ENCODE measurements at regions not wholly inside any gene's neighbourhood (a gene's known extent, or its start where the extent isn't known, plus 50 kb on each side); places are given as distances from the start of the nearest gene placed in this dataset.

DNA sequence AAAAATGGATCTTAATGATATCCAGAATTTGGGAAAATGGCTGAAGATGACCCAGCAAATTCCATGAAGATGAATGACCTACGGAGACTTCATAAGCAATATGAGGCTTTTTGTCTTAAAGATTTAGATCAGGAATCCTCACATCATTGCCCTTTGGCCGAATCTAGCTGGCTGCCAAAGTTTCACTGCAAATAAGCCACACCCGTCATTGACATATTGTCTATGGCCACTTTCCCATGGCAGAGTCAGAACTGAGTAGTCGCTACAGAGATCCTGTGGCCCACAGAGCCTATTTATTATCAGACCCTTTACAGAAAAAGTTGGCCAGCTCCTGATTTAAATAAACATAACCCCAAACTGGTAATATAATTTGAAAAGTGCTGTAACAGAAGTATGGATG is 307.4 kb upstream of the RARB start:
- Histone ChIP-seq H3K9me3 (replicated peaks; ENCODE audit: control insufficient read depth, insufficient read depth, low read depth, low read length) (no peaks in the 10 kb centered on the region; the same call in 1 of the 2 replicates), H3K9ac (ENCODE audit: insufficient read depth in 1 of 2, low read depth in 2 of 2, low read length in 2 of 2) (no peak overlapping the region), H4K20me1 (replicated peaks; ENCODE audit: control insufficient read depth, insufficient read depth, low read length) (no peaks in the 10 kb centered on the region), H3K36me3 (ENCODE audit: control insufficient read depth, insufficient read depth, low read length) (no peaks in the 10 kb centered on the region), H2AFZ (ENCODE audit: low read depth, low read length) (no peak overlapping the region), H3K4me2 (ENCODE audit: insufficient read depth, low read length) (no peak overlapping the region), H3K27ac (ENCODE audit: extremely low read depth, low read depth, low read length) (no peak overlapping the region), H3K4me3 (no peak overlapping the region), H3K79me2 (ENCODE audit: control insufficient read depth, insufficient read depth, low read length) (no peaks in the 10 kb centered on the region), H3K4me1 (replicated peaks in 1 of 2; ENCODE audit: control insufficient read depth in 2 of 2, insufficient read depth in 2 of 2, low read length in 2 of 2) (no peaks in the 10 kb centered on the region), H3K9me1 (ENCODE audit: control insufficient read depth, insufficient read depth, low read length) (no peaks in the 10 kb centered on the region), H3K27me3 (ENCODE audit: control insufficient read depth in 2 of 2, insufficient read depth in 2 of 2, low read length in 2 of 2) (no peaks in the 10 kb centered on the region)
- TF ChIP-seq KLF6 (CRISPR knock-in tag; IDR thresholded peaks at IDR 0.05; ENCODE audit: borderline replicate concordance) (no peak), CBFA2T3 (IDR thresholded peaks at IDR 0.05) (no peak), LCOR (CRISPR knock-in tag; IDR thresholded peaks at IDR 0.05) (no peak), POLR2AphosphoS2 (IDR thresholded peaks at IDR 0.05; ENCODE audit: low read length) (no peak)
- TF ChIP-seq, protein P1, sequence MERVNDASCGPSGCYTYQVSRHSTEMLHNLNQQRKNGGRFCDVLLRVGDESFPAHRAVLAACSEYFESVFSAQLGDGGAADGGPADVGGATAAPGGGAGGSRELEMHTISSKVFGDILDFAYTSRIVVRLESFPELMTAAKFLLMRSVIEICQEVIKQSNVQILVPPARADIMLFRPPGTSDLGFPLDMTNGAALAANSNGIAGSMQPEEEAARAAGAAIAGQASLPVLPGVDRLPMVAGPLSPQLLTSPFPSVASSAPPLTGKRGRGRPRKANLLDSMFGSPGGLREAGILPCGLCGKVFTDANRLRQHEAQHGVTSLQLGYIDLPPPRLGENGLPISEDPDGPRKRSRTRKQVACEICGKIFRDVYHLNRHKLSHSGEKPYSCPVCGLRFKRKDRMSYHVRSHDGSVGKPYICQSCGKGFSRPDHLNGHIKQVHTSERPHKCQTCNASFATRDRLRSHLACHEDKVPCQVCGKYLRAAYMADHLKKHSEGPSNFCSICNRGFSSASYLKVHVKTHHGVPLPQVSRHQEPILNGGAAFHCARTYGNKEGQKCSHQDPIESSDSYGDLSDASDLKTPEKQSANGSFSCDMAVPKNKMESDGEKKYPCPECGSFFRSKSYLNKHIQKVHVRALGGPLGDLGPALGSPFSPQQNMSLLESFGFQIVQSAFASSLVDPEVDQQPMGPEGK (CRISPR knock-in tag; IDR thresholded peaks at IDR 0.05; ENCODE audit: borderline replicate concordance): no peak
- TF ChIP-seq, protein P2, sequence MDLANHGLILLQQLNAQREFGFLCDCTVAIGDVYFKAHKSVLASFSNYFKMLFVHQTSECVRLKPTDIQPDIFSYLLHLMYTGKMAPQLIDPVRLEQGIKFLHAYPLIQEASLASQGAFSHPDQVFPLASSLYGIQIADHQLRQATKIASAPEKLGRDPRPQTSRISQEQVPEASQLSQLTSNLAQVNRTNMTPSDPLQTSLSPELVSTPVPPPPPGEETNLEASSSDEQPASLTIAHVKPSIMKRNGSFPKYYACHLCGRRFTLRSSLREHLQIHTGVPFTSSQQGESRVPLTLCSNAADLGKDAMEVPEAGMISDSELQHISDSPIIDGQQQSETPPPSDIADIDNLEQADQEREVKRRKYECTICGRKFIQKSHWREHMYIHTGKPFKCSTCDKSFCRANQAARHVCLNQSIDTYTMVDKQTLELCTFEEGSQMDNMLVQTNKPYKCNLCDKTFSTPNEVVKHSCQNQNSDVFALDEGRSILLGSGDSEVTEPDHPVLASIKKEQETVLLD (IDR thresholded peaks at IDR 0.05): no peak
- TF ChIP-seq, protein P3, sequence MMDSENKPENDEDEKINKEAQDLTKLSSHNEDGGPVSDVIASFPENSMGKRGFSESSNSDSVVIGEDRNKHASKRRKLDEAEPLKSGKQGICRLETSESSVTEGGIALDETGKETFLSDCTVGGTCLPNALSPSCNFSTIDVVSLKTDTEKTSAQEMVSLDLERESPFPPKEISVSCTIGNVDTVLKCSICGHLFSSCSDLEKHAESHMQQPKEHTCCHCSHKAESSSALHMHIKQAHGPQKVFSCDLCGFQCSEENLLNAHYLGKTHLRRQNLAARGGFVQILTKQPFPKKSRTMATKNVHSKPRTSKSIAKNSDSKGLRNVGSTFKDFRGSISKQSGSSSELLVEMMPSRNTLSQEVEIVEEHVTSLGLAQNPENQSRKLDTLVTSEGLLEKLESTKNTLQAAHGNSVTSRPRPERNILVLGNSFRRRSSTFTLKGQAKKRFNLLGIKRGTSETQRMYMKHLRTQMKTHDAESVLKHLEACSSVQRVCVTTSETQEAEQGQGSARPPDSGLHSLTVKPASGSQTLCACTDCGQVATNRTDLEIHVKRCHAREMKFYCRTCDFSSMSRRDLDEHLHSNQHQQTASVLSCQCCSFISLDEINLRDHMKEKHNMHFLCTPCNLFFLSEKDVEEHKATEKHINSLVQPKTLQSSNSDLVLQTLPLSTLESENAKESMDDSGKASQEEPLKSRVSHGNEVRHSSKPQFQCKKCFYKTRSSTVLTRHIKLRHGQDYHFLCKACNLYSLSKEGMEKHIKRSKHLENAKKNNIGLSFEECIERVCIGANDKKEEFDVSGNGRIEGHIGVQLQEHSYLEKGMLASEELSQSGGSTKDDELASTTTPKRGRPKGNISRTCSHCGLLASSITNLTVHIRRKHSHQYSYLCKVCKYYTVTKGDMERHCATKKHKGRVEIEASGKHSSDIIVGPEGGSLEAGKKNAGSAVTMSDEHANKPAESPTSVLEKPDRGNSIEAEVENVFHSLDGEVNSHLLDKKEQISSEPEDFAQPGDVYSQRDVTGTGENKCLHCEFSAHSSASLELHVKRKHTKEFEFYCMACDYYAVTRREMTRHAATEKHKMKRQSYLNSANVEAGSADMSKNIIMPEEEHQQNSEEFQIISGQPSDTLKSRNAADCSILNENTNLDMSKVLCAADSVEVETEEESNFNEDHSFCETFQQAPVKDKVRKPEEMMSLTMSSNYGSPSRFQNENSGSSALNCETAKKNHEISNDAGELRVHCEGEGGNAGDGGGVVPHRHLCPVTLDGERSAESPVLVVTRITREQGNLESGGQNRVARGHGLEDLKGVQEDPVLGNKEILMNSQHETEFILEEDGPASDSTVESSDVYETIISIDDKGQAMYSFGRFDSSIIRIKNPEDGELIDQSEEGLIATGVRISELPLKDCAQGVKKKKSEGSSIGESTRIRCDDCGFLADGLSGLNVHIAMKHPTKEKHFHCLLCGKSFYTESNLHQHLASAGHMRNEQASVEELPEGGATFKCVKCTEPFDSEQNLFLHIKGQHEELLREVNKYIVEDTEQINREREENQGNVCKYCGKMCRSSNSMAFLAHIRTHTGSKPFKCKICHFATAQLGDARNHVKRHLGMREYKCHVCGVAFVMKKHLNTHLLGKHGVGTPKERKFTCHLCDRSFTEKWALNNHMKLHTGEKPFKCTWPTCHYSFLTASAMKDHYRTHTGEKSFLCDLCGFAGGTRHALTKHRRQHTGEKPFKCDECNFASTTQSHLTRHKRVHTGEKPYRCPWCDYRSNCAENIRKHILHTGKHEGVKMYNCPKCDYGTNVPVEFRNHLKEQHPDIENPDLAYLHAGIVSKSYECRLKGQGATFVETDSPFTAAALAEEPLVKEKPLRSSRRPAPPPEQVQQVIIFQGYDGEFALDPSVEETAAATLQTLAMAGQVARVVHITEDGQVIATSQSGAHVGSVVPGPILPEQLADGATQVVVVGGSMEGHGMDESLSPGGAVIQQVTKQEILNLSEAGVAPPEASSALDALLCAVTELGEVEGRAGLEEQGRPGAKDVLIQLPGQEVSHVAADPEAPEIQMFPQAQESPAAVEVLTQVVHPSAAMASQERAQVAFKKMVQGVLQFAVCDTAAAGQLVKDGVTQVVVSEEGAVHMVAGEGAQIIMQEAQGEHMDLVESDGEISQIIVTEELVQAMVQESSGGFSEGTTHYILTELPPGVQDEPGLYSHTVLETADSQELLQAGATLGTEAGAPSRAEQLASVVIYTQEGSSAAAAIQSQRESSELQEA (IDR thresholded peaks at IDR 0.05; ENCODE audit: low read depth): no peak
- POLR2A ChIA-PET: no interaction called here
- CTCF ChIA-PET (ENCODE audit: low intra/inter-chr PET ratio): no interaction called here
- WGBS (ENCODE audit: insufficient coverage, low coverage, missing lambda C conversion rate): 1% methylated on average over 4 of the region's 4 CpGs
- intact Hi-C loops (cut with micrococcal nuclease) (no loop called here), in situ Hi-C loops (cut with MboI) (no loop called here)
- no peak for ATAC-seq
- DNase-seq (ENCODE audit: extremely low read depth in 1 of 4, low spot score in 3 of 4): no peak
- FAIRE-seq: no peak
- no TSS peak for BruUV-seq (replicated peaks)

All from K562 (cell line).